ENCODE measurements at regions not wholly inside any gene's neighbourhood (a gene's known extent, or its start where the extent isn't known, plus 50 kb on each side); places are given as distances from the start of the nearest gene placed in this dataset.

GRCh38 chr6:164861967-164862366 is 447.4 kb downstream of the C6orf118 start:
- TF ChIP-seq CTCF (IDR thresholded peaks at IDR 0.05; ENCODE audit: low read depth, low read length, missing control alignments): no peak
- no peak overlapping the region for H3K4me3 ChIP-seq (replicated peaks; ENCODE audit: low read depth, low read length)
- no peak for DNase-seq (ENCODE audit: extremely low read depth, low read depth)

GRCh38 chr6:164859816-164860215 is 449.6 kb downstream of the C6orf118 start:
- DNase-seq (ENCODE audit: extremely low read depth, low read depth): no peak
- H3K4me3 ChIP-seq (replicated peaks; ENCODE audit: low read depth, low read length): no peak overlapping the region
- no peak for TF ChIP-seq CTCF (IDR thresholded peaks at IDR 0.05; ENCODE audit: low read depth, low read length, missing control alignments)

- no peak overlapping the region for H3K4me3 ChIP-seq (replicated peaks; ENCODE audit: low read depth, low read length)
- no peak for TF ChIP-seq CTCF (IDR thresholded peaks at IDR 0.05; ENCODE audit: low read depth, low read length, missing control alignments)
- DNase-seq (ENCODE audit: extremely low read depth, low read depth): no peak
Observed at GRCh38 chr6:164856138-164856537, 453.3 kb downstream of the C6orf118 start.

- no peak overlapping the region for H3K4me3 ChIP-seq (replicated peaks; ENCODE audit: low read depth, low read length)
- TF ChIP-seq CTCF (IDR thresholded peaks at IDR 0.05; ENCODE audit: low read depth, low read length, missing control alignments): no peak
- DNase-seq (ENCODE audit: extremely low read depth, low read depth): no peak
Observed at GRCh38 chr6:164855281-164855680, 454.1 kb downstream of the C6orf118 start.

- H3K4me3 ChIP-seq (replicated peaks; ENCODE audit: low read depth, low read length): no peak overlapping the region
- DNase-seq (ENCODE audit: extremely low read depth, low read depth): no peak
- no peak for TF ChIP-seq CTCF (IDR thresholded peaks at IDR 0.05; ENCODE audit: low read depth, low read length, missing control alignments)
Observed at GRCh38 chr6:164854526-164854925, 454.9 kb downstream of the C6orf118 start.

GRCh38 chr6:164845773-164846172 is 463.6 kb downstream of the C6orf118 start:
- no peak overlapping the region for H3K4me3 ChIP-seq (replicated peaks; ENCODE audit: low read depth, low read length)
- no peak for TF ChIP-seq CTCF (IDR thresholded peaks at IDR 0.05; ENCODE audit: low read depth, low read length, missing control alignments)
- DNase-seq (ENCODE audit: extremely low read depth, low read depth): no peak

GRCh38 chr6:164842085-164842484 is 467.3 kb downstream of the C6orf118 start:
- H3K4me3 ChIP-seq (replicated peaks; ENCODE audit: low read depth, low read length): no peak overlapping the region
- DNase-seq (ENCODE audit: extremely low read depth, low read depth): no peak
- TF ChIP-seq CTCF (IDR thresholded peaks at IDR 0.05; ENCODE audit: low read depth, low read length, missing control alignments): no peak

Data from HFF-Myc (cell line).